WTC11 (cell line): ENCODE measurements at regions not wholly inside any gene's neighbourhood (a gene's known extent, or its start where the extent isn't known, plus 50 kb on each side); places are given as distances from the start of the nearest gene placed in this dataset.

Experiments used
- ATAC-seq: fragments of 200-7000 bp; cut with Tn5 transposase; 2 replicates; pipeline ENCODE4 v1.10.0; 2021; ENCODE audit warnings: mild to moderate bottlenecking, moderate library complexity
- CTCF ChIA-PET: fragments of 300-600 bp; sonication (Branson Sonifier 250); formaldehyde crosslinking; loops from one replicate; lab custom pipeline; 2021; ENCODE audit warnings: antibody characterized with exemption; lab: Charles Lee
- POLR2A ChIA-PET: fragments of 350-600 bp; sonication (Branson Sonifier 250); formaldehyde crosslinking; loops from one replicate; lab custom pipeline; 2021; ENCODE audit warnings: antibody characterized with exemption; lab: Charles Lee
- DNase-seq: peaks from one replicate; pipeline ENCODE4 v3.0.0; 2021; ENCODE audit warnings: low spot score
- H3K27ac Mint-ChIP-seq: 2 replicates; pipeline ENCODE4 v1.8.0; 2021; ENCODE audit warnings: mixed read lengths
- H3K27me3 Mint-ChIP-seq: 2 replicates; pipeline ENCODE4 v1.8.0; 2021; ENCODE audit warnings: low read depth, mild to moderate bottlenecking, moderate library complexity, mixed read lengths
- H3K36me3 Mint-ChIP-seq: 2 replicates; pipeline ENCODE4 v1.8.0; 2021; ENCODE audit warnings: mixed read lengths
- H3K4me1 Mint-ChIP-seq: 2 replicates; pipeline ENCODE4 v1.8.0; 2022; ENCODE audit warnings: mixed read lengths
- H3K4me3 Mint-ChIP-seq: 2 replicates; pipeline ENCODE4 v1.8.0; 2021; ENCODE audit warnings: mild to moderate bottlenecking, moderate library complexity, mixed read lengths
- H3K9me3 Mint-ChIP-seq: 2 replicates; pipeline ENCODE4 v1.8.0; 2021; ENCODE audit warnings: mixed read lengths
- AFF4 ChIP-seq: sonication (generic); formaldehyde crosslinking; IDR thresholded peaks from 2 replicates; pipeline ENCODE4 v1.8.1; 2023; ENCODE audit warnings: mild to moderate bottlenecking, missing genetic modification reagents, borderline replicate concordance
- AR ChIP-seq: fragments of 250-450 bp; sonication (Bioruptor Pico); IDR thresholded peaks from 2 replicates; pipeline ENCODE4 v1.9.0; 2021; ENCODE audit warnings: mild to moderate bottlenecking
- ATF1 ChIP-seq: sonication (generic); formaldehyde crosslinking; IDR thresholded peaks from 2 replicates; pipeline ENCODE4 v1.8.1; 2023; ENCODE audit warnings: mild to moderate bottlenecking, moderate library complexity, missing genetic modification reagents
- ESRRA ChIP-seq: sonication (generic); formaldehyde crosslinking; IDR thresholded peaks from 2 replicates; pipeline ENCODE4 v1.8.1; 2022; ENCODE audit warnings: mild to moderate bottlenecking, missing genetic modification reagents, borderline replicate concordance
- FOXK1 ChIP-seq: sonication (generic); formaldehyde crosslinking; IDR thresholded peaks from 2 replicates; pipeline ENCODE4 v1.8.0; 2022; ENCODE audit warnings: mild to moderate bottlenecking, moderate library complexity, missing genetic modification reagents
- FOXP1 ChIP-seq: sonication (generic); formaldehyde crosslinking; IDR thresholded peaks from 2 replicates; pipeline ENCODE4 v1.8.0; 2022; ENCODE audit warnings: missing genetic modification reagents, mild to moderate bottlenecking, moderate library complexity, borderline replicate concordance
- GTF2I ChIP-seq: fragments of 250-450 bp; sonication (Bioruptor Pico); conservative IDR thresholded peaks from 2 replicates; pipeline ENCODE4 v1.4.0; 2021; ENCODE audit warnings: mild to moderate bottlenecking
- JUN ChIP-seq: sonication (generic); formaldehyde crosslinking; IDR thresholded peaks from 2 replicates; pipeline ENCODE4 v1.8.0; 2023; ENCODE audit warnings: mild to moderate bottlenecking, missing genetic modification reagents
- NFE2L1 ChIP-seq: sonication (generic); formaldehyde crosslinking; IDR thresholded peaks from 2 replicates; pipeline ENCODE4 v1.8.1; 2023; ENCODE audit warnings: missing genetic modification reagents
- NR1H2 ChIP-seq: sonication (generic); formaldehyde crosslinking; IDR thresholded peaks from 2 replicates; pipeline ENCODE4 v1.9.0; 2021; ENCODE audit warnings: mild to moderate bottlenecking, moderate library complexity, missing genetic modification reagents
- RELA ChIP-seq: sonication (generic); formaldehyde crosslinking; IDR thresholded peaks from 2 replicates; pipeline ENCODE4 v1.8.1; 2022; ENCODE audit warnings: missing genetic modification reagents, mild to moderate bottlenecking, borderline replicate concordance
- SMAD4 ChIP-seq: sonication (generic); formaldehyde crosslinking; IDR thresholded peaks from 2 replicates; pipeline ENCODE4 v1.8.0; 2022; ENCODE audit warnings: mild to moderate bottlenecking, missing genetic modification reagents
- USF1 ChIP-seq: sonication (generic); formaldehyde crosslinking; IDR thresholded peaks from 2 replicates; pipeline ENCODE4 v1.8.0; 2022; ENCODE audit warnings: mild to moderate bottlenecking, missing genetic modification reagents
- ZNF138 ChIP-seq: sonication (generic); formaldehyde crosslinking; conservative IDR thresholded peaks from 2 replicates; pipeline ENCODE4 v1.8.1; 2022; ENCODE audit warnings: mild to moderate bottlenecking, moderate library complexity, missing genetic modification reagents
- ZNF219 ChIP-seq: sonication (generic); formaldehyde crosslinking; IDR thresholded peaks from 2 replicates; pipeline ENCODE4 v1.8.0; 2023; ENCODE audit warnings: missing genetic modification reagents, mild to moderate bottlenecking, borderline replicate concordance
- ZNF232 ChIP-seq: sonication (generic); formaldehyde crosslinking; IDR thresholded peaks from 2 replicates; pipeline ENCODE4 v1.8.0; 2022; ENCODE audit warnings: mild to moderate bottlenecking, missing genetic modification reagents
- ZNF423 ChIP-seq: fragments of 250-450 bp; sonication (Bioruptor Pico); IDR thresholded peaks from 2 replicates; pipeline ENCODE4 v2.1.2; 2022; ENCODE audit warnings: mild to moderate bottlenecking, moderate library complexity
- TF ChIP-seq, protein P1 (sequence below): sonication (generic); formaldehyde crosslinking; conservative IDR thresholded peaks from 2 replicates; pipeline ENCODE4 v1.8.1; 2023; ENCODE audit warnings: mild to moderate bottlenecking, low read depth, missing genetic modification reagents, moderate library complexity
- TF ChIP-seq, protein P2 (sequence below): fragments of 250-450 bp; sonication (Bioruptor Pico); IDR thresholded peaks from 2 replicates; pipeline ENCODE4 v1.9.0; 2021; ENCODE audit warnings: mild to moderate bottlenecking
- TF ChIP-seq, protein P3 (sequence below): sonication (generic); formaldehyde crosslinking; IDR thresholded peaks from 2 replicates; pipeline ENCODE4 v1.8.1; 2022; ENCODE audit warnings: low read depth, missing genetic modification reagents, borderline replicate concordance

DNA sequence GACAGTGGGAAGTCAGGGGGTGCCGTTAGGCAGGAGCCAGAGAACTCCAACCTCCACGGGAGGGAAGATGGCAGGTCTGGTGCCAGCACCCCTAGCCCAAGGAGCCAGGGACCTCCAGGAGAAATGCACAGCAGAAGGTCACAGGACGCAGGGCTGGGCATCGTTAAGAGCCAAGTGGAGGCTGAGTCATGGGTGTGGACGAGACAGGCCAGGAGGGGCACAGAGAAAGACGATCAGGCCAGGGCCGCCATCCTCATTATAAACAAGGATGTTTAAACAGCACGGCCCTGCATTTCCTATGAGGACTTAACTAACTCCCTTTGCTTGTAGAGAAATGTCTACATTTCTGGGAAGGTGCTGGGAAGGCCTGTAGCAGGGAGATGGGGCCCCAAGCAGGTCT is 77.9 kb upstream of the FZD10 start:
- Mint-ChIP-seq H3K4me1 (peaks cover 17% of the 10 kb centered on the region), H3K27ac (no peak overlapping the region), H3K36me3 (peaks cover 32% of the 10 kb centered on the region), H3K27me3 (peaks cover 13% of the 10 kb centered on the region), H3K9me3 (peaks cover 37% of the 10 kb centered on the region), H3K4me3 (no peak overlapping the region)
- POLR2A ChIA-PET = no interaction called here
- no peak for DNase-seq
- TF ChIP-seq ZNF423 (CRISPR knock-in tag) (no peak), AFF4 (CRISPR knock-in tag) (no peak), ATF1 (no peak), ZNF232 (no peak), AR (CRISPR knock-in tag) (no peak), NR1H2 (no peak), USF1 (CRISPR knock-in tag) (no peak), ZNF138 (CRISPR knock-in tag) (no peak), RELA (no peak)
- TF ChIP-seq, protein P1, sequence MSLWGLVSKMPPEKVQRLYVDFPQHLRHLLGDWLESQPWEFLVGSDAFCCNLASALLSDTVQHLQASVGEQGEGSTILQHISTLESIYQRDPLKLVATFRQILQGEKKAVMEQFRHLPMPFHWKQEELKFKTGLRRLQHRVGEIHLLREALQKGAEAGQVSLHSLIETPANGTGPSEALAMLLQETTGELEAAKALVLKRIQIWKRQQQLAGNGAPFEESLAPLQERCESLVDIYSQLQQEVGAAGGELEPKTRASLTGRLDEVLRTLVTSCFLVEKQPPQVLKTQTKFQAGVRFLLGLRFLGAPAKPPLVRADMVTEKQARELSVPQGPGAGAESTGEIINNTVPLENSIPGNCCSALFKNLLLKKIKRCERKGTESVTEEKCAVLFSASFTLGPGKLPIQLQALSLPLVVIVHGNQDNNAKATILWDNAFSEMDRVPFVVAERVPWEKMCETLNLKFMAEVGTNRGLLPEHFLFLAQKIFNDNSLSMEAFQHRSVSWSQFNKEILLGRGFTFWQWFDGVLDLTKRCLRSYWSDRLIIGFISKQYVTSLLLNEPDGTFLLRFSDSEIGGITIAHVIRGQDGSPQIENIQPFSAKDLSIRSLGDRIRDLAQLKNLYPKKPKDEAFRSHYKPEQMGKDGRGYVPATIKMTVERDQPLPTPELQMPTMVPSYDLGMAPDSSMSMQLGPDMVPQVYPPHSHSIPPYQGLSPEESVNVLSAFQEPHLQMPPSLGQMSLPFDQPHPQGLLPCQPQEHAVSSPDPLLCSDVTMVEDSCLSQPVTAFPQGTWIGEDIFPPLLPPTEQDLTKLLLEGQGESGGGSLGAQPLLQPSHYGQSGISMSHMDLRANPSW (CRISPR knock-in tag) = no peak
- CTCF ChIA-PET = no interaction called here
- no peak for ATAC-seq

GRCh38 chr12:130086248-130086647 is 76.0 kb upstream of the FZD10 start:
- CTCF ChIA-PET = interaction anchor here (1.0 to 1.5 kb wide), 4 partner anchors 18 to 195 kb away, joined by 3 to 6 read pairs (median 4); no protein-coding TSS in a partner anchor
- Mint-ChIP-seq H3K27me3 (peaks cover 12% of the 10 kb centered on the region), H3K4me3 (no peak overlapping the region), H3K36me3 (peaks cover 35% of the 10 kb centered on the region), H3K4me1 (peaks cover 17% of the 10 kb centered on the region), H3K9me3 (peaks cover 44% of the 10 kb centered on the region), H3K27ac (no peak overlapping the region)
- DNase-seq = no peak
- no peak for ATAC-seq
- POLR2A ChIA-PET = no interaction called here
- TF ChIP-seq AFF4 (CRISPR knock-in tag) (no peak), JUN (no peak), ZNF219 (CRISPR knock-in tag) (no peak), GTF2I (no peak), FOXP1 (CRISPR knock-in tag) (no peak), ESRRA (CRISPR knock-in tag) (no peak), ZNF423 (CRISPR knock-in tag) (no peak), FOXK1 (CRISPR knock-in tag) (no peak), NFE2L1 (CRISPR knock-in tag) (no peak), SMAD4 (CRISPR knock-in tag) (no peak)
- TF ChIP-seq, protein P2, sequence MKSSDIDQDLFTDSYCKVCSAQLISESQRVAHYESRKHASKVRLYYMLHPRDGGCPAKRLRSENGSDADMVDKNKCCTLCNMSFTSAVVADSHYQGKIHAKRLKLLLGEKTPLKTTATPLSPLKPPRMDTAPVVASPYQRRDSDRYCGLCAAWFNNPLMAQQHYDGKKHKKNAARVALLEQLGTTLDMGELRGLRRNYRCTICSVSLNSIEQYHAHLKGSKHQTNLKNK (CRISPR knock-in tag) = no peak
- TF ChIP-seq, protein P3, sequence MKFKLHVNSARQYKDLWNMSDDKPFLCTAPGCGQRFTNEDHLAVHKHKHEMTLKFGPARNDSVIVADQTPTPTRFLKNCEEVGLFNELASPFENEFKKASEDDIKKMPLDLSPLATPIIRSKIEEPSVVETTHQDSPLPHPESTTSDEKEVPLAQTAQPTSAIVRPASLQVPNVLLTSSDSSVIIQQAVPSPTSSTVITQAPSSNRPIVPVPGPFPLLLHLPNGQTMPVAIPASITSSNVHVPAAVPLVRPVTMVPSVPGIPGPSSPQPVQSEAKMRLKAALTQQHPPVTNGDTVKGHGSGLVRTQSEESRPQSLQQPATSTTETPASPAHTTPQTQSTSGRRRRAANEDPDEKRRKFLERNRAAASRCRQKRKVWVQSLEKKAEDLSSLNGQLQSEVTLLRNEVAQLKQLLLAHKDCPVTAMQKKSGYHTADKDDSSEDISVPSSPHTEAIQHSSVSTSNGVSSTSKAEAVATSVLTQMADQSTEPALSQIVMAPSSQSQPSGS (CRISPR knock-in tag) = no peak
